Stimulated activated CD4-positive, alpha-beta T cell treated with anti-CD3 and anti-CD28 coated beads, Interleukin-15, amount 100 ng/mL, for 1 hour (primary cell): ENCODE measurements at regions not wholly inside any gene's neighbourhood (a gene's known extent, or its start where the extent isn't known, plus 50 kb on each side); places are given as distances from the start of the nearest gene placed in this dataset.

Source experiments
- DNase-seq, 2 donors: peaks; one replicate each; pipeline ENCODE4 v3.0.0-alpha.2; 2020; ENCODE audit warnings: low read depth in 1 of 2, low spot score in 1 of 2

DNA sequence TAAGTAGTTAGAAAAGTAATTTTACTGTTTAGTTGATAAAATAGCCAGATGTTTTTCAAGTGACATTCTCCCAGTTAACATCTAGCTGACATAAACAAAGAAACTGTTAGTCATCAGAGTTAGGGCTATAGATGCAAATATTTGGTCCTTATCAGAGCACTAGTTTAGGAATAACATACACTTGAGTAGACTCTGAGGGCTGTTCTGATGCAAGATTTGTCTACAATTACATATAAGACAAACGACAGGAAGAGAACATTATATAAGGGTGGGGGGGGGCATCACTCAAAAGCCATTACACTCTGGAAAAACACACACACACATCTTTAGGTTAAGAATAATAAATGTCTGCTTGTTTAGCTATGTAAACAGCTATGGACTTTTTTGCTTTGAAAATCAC, 554.4 kb upstream of the LRRTM1 start:
- DNase-seq, result no peak

DNA sequence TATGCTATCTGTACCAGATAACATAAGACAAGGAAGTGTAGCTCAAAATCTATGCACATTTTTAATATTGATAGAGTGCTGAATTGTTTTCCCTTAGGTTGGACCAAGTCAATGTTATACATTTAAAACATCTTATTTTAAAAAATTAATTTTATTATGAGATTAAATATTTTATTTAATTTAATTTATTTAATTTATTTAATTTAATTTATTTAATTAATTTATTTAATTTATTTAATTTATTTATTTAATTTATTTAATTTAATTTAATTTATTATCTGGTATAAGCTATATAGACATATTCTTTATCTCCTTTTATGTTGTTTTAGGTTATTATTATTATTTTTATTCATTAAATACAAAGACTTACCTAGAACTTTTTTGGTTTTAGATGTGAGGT, 551.7 kb upstream of the LRRTM1 start:
- no peak for DNase-seq

DNA sequence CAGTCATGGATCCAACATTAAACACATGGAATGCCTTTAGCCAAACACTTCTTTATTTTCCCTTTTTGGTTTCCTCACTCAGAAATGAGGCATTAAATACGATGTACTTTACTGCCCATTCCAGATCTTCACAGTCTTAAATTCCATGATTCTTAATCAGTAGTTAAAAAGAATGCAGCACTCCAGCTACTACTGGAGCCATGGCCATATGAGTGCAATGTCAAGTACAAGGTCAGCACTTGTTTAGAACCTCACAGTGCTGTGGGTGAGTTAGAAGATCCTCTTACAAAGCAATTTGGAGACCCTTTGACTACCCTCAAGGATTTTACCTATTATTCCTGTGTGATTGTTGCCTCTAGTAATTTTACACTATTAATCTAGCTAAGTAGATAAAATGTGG, 550.3 kb upstream of the LRRTM1 start:
- no peak for DNase-seq

- DNase-seq, result no peak
Measured at GRCh38 chr2:80852808-80853139, 548.2 kb upstream of the LRRTM1 start.

- no peak for DNase-seq
Measured at GRCh38 chr2:80852079-80852807, 547.7 kb upstream of the LRRTM1 start.

DNA sequence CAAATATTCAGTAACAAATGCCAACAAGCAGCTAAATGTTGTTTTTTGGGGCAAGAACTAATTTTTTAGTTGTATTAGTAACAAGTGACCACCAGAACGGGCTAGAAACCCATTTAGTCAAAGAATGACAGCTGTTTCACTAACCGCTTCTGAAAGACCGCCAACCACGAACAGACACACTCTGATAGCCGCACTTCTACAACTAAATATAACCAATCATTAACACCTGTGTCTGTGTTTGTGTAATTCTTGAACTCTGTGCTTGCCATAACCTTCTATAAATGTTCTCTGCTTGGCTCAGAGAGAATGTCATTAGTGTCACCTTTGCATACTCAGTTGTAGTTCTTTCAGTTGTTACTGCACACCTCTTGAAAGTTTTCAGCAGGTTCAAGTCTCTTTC, 526.3 kb upstream of the LRRTM1 start:
- no peak for DNase-seq

- no peak for DNase-seq
Measured at GRCh38 chr2:80822999-80823398, 518.4 kb upstream of the LRRTM1 start.

DNA sequence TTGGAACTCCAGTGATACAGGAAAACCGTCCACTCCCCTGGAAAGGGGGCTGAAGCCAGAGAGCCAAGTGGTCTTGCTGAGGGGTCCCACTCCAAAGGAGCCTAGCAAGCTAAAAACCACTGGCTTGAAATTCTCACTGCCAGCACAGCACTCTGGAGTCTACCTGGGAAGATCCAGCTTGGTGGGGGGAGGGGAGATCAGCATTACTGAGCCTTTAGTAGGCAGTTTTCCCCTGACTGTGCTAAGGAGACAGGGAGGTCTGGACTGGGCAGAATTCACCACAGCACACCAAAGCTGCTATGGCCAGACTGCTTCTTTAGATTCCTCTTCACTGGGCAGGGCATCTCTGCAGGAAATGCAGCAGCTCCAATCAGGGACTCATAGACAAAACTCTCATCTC, 510.7 kb upstream of the LRRTM1 start:
- DNase-seq, result no peak

- no peak for DNase-seq
Measured at GRCh38 chr2:80786584-80786983, 482.0 kb upstream of the LRRTM1 start.

DNA sequence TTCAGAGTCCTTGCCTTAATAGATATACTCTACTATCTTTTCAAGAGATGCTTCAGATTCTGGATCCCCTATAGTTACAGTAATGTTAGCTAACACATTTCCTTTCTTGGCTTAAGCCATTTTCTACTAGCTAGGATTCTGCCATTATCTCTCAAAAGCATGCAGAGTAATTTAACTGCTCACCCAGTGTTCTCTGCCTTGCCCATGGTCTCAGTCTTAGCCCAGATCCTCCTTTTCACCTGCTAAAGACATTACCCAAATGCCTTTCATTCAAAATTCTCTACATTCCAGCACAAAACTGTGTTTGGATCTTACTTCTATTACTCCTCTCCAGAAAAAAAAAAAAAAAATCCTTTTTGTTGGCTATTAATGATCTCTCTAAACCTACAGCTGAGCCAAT, 474.2 kb upstream of the LRRTM1 start:
- no peak for DNase-seq

DNA sequence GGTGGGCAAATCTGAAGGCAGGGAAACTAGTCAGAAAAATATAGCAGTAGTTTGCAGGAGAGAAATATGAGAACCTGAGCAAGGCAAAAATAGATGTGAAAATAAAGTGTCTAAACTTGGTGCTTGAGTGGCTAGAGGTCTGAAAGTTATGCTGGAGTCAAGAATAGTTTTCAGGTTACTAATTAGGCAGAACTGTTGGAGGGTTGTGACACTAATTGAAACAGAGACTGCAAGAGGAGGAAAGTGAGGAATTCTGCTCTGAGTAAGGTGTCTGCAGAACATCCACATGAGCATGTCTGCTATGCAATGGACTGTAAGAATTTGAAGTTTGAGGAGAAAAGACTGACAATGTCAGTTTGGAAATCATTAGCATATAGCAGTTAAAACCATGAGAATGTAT, 444.0 kb upstream of the LRRTM1 start:
- no peak for DNase-seq

DNA sequence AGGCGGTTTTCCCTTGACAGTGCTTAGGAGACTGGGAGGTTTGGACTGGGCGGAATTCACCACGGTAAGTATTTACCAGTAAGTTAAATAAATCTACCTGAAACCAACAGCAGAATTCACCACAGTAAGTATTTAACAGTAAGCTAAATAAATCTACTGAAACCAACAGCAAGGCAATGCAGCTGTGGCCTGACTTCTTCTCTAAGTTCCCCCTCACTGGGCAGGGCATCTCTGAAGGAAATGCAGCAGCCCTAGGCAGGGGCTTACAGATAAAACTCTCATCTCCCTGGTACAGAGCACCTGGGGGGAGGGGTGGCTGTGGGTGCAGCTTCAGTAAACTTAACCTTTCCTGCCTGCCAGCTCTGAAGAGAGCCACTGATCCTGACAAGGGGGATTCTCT, 432.5 kb upstream of the LRRTM1 start:
- no peak for DNase-seq

GRCh38 chr2:80725001-80725400, 420.4 kb upstream of the LRRTM1 start:
- DNase-seq, result no peak

GRCh38 chr2:80722803-80723202, 418.3 kb upstream of the LRRTM1 start:
- DNase-seq, result no peak

DNA sequence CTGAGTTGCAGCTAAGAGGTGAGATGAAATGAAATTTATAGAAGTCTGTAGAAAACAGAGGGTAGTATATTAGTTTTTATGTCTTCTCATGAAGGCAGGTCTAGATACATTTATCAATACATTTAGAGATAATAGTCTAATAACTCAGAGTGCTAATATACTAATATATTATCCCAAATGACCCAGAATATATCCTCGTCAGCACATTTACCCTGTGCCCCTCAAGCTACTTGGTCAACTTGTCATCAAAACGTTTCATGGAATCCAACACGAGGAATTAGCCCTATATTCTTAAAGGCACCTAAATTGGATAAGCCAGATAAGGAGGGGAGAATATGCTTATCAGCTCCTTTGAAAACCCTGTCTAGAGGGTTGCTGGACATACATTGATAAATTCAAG, 415.1 kb upstream of the LRRTM1 start:
- no peak for DNase-seq

DNA sequence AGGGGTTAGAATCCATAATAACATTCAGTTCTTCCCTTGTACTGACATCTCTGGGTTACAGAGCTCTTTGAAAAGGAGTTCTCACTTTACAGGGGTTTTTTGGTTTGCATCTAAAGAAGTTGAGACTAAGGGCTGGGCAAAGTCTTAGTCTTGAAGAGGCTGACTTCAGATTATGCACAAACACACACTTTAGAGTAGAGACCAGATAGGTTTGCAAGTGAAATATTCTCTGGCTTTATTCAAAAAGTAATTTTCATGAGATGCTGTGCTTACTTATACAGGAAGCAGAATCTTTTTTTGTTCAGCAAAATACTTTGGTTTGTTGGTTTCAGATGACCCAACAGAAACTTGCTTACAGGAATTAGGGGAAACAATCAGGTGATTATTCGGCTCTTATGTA, 410.9 kb upstream of the LRRTM1 start:
- DNase-seq, result no peak

- no peak for DNase-seq
Measured at GRCh38 chr2:80711915-80712314, 407.4 kb upstream of the LRRTM1 start.

DNA sequence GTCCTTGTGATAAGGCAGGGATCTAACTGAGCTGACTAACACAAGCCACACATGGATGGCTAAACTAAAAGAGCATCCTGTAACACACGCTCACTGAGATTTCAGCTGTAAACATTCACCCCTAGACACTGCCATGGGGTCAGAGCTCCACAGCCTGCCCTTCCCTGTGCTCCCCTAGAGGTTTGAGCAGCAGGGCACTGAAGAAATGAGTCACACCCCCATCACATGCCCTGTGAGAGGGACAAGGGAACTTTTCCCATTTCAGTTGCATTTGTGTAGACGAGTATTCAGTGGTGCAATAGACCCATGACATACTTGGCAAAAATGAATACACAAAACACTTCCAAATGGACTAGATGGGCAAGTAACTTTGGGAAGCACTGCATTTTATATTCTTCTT, 402.4 kb upstream of the LRRTM1 start:
- DNase-seq, result no peak

- DNase-seq, result no peak
Measured at GRCh38 chr2:80706541-80706940, 402.0 kb upstream of the LRRTM1 start.

DNA sequence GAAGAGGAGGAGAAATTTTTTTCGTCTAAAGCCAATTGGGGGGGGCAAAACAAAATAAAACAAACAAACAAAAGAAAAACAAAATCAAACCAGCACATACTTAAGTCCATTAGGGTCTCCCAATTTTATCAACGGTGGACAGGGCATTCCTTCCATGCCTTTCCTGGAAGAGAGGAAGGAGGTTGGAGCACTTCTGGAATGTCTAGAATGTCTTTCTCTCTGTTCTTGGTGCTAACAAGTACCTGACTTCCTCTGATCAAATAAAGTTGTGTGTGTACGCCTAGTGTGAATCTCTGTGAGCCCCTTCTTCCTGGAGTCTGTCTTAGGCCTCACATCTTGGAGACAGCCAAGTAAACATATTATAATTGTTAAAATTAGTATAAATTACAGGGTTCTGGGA, 399.0 kb upstream of the LRRTM1 start:
- no peak for DNase-seq

DNA sequence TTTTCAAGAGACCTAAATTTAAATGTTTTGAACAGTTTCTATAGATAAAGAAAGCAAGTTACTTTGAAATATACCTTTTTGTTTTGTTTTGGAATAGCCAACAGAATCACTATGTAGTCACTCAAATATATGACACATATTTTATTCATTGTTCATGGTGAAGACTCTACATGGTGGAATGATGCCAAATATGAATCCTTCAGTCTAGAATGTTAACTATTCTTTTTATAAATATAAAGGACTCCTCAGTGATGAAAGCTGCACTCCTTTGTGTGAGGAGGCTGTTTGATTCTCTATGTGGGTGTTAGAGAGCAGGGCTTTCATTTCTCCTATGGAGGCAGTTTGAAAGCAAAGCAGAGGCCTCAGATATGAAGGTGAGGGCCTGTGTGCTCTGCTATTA, 396.4 kb upstream of the LRRTM1 start:
- DNase-seq, result no peak
